ENCODE measurements at regions not wholly inside any gene's neighbourhood (a gene's known extent, or its start where the extent isn't known, plus 50 kb on each side); places are given as distances from the start of the nearest gene placed in this dataset.
"Not testable (repeated sequence)": the region's sequence is repeated elsewhere in the genome, so short reads cannot be mapped to it uniquely, and the experiment has no call there.

- no peak for DNase-seq
- Histone ChIP-seq H3K9me2 (replicated peaks; ENCODE audit: insufficient read depth, low read length) (no peaks in the 10 kb centered on the region), H2AFZ (ENCODE audit: low read length) (no peak overlapping the region)
These were observed 115.9 kb upstream of the RUNX1 start for GRCh38 chr21:35164971-35165483.

GRCh38 chr21:35164380-35164779 is 115.3 kb upstream of the RUNX1 start:
- no peaks in the 10 kb centered on the region for H3K9me2 ChIP-seq (replicated peaks; ENCODE audit: insufficient read depth, low read length)
- H2AFZ ChIP-seq (ENCODE audit: low read length): no peak overlapping the region
- no peak overlapping the region for H3K27ac ChIP-seq (ENCODE audit: low read length)
- DNase-seq: no peak
- no peaks in the 10 kb centered on the region for H3K36me3 ChIP-seq (ENCODE audit: insufficient read depth, low read length)
- H3K9ac ChIP-seq (ENCODE audit: low read length): no peak overlapping the region
- no peaks in the 10 kb centered on the region for H3K79me2 ChIP-seq (ENCODE audit: low read length)
- no peak overlapping the region for H3K4me2 ChIP-seq (ENCODE audit: low read depth, low read length, poor library complexity, severe bottlenecking)
- H3K4me3 ChIP-seq (ENCODE audit: low read length): no peak overlapping the region
- H4K20me1 ChIP-seq (ENCODE audit: insufficient read depth, low read depth, low read length): no peaks in the 10 kb centered on the region
- no peaks in the 10 kb centered on the region for H3K27me3 ChIP-seq (ENCODE audit: low read length)
- peaks cover 9% of the 10 kb centered on the region; the same call in 1 of the 2 replicates for H3K4me1 ChIP-seq (ENCODE audit: low read length)
- H3K9me3 ChIP-seq (ENCODE audit: low read length): no peaks in the 10 kb centered on the region

More at GRCh38 chr21:35164971-35165483, 115.9 kb upstream of the RUNX1 start:
- no peaks in the 10 kb centered on the region for H3K79me2 ChIP-seq (ENCODE audit: low read length)
- H3K4me3 ChIP-seq (ENCODE audit: low read length): no peak overlapping the region
- peaks cover 16% of the 10 kb centered on the region for H3K4me1 ChIP-seq (ENCODE audit: low read length)
- no peak overlapping the region for H3K4me2 ChIP-seq (ENCODE audit: low read depth, low read length, poor library complexity, severe bottlenecking)
- H3K36me3 ChIP-seq (ENCODE audit: insufficient read depth, low read length): no peaks in the 10 kb centered on the region
- H3K27ac ChIP-seq (ENCODE audit: low read length): no peak overlapping the region
- no peaks in the 10 kb centered on the region for H3K27me3 ChIP-seq (ENCODE audit: low read length)
- H4K20me1 ChIP-seq (ENCODE audit: insufficient read depth, low read depth, low read length): no peaks in the 10 kb centered on the region
- no peak overlapping the region for H3K9ac ChIP-seq (ENCODE audit: low read length)
- no peaks in the 10 kb centered on the region for H3K9me3 ChIP-seq (ENCODE audit: low read length)

DNA sequence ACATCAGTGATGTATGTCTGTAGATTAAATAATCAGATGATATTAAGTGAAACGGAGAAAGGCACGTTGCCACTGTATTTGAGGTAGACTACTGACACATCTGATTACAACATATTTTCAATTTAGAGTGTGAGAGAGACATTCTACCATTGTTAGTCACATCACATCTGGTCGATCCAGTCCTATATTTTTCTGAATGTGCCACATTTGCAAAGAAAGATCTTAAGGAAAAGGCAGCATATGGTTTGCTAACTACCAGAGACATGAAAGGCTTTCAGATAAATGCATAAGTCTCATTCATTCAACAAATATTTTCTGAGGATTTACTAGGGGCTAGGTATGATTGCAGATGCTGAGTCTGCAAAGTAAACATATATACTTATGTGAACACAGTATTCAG is 114.3 kb upstream of the RUNX1 start:
- DNase-seq: no peak
- Histone ChIP-seq H4K20me1 (ENCODE audit: insufficient read depth, low read depth, low read length) (no peaks in the 10 kb centered on the region), H3K27me3 (ENCODE audit: low read length) (no peaks in the 10 kb centered on the region), H3K79me2 (ENCODE audit: low read length) (no peaks in the 10 kb centered on the region), H3K36me3 (ENCODE audit: insufficient read depth, low read length) (no peaks in the 10 kb centered on the region), H3K4me3 (ENCODE audit: low read length) (no peak overlapping the region), H3K4me1 (ENCODE audit: low read length) (peaks cover 8% of the 10 kb centered on the region; the same call in 1 of the 2 replicates), H3K9me2 (replicated peaks; ENCODE audit: insufficient read depth, low read length) (no peaks in the 10 kb centered on the region), H3K27ac (ENCODE audit: low read length) (no peak overlapping the region), H3K4me2 (ENCODE audit: low read depth, low read length, poor library complexity, severe bottlenecking) (no peak overlapping the region), H3K9ac (ENCODE audit: low read length) (no peak overlapping the region), H3K9me3 (ENCODE audit: low read length) (no peaks in the 10 kb centered on the region), H2AFZ (ENCODE audit: low read length) (no peak overlapping the region)

DNA sequence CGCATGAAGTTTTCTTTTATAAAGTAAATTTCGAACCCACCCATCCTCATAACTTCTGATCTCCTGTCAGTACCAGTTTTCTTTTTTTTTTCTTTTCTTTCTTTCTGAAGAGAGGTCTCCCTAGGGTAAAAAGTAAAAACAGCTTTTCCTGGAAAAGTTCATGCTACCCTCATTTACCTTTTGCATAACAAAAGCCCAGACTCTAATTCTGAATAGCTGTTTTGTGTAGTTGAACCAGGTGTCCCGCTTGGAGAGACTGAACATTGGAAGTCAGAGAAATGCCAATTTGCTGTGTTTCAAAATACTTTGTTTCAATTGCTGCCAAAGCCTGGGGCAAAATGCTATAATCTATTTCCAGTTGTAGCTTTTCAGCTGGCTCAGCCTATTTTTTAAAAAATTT is 113.7 kb upstream of the RUNX1 start:
- no peak overlapping the region for H2AFZ ChIP-seq (ENCODE audit: low read length)
- no peaks in the 10 kb centered on the region for H3K79me2 ChIP-seq (ENCODE audit: low read length)
- no peak overlapping the region for H3K27ac ChIP-seq (ENCODE audit: low read length)
- H3K4me1 ChIP-seq (ENCODE audit: low read length): peaks cover 8% of the 10 kb centered on the region; the same call in 1 of the 2 replicates
- no peak overlapping the region for H3K4me3 ChIP-seq (ENCODE audit: low read length)
- no peaks in the 10 kb centered on the region for H4K20me1 ChIP-seq (ENCODE audit: insufficient read depth, low read depth, low read length)
- DNase-seq: no peak
- H3K36me3 ChIP-seq (ENCODE audit: insufficient read depth, low read length): no peaks in the 10 kb centered on the region
- no peaks in the 10 kb centered on the region for H3K9me3 ChIP-seq (ENCODE audit: low read length)
- H3K9me2 ChIP-seq (replicated peaks; ENCODE audit: insufficient read depth, low read length): no peaks in the 10 kb centered on the region
- H3K9ac ChIP-seq (ENCODE audit: low read length): no peak overlapping the region
- no peaks in the 10 kb centered on the region for H3K27me3 ChIP-seq (ENCODE audit: low read length)
- no peak overlapping the region for H3K4me2 ChIP-seq (ENCODE audit: low read depth, low read length, poor library complexity, severe bottlenecking)

- H3K36me3 ChIP-seq (ENCODE audit: insufficient read depth, low read length): no peaks in the 10 kb centered on the region
- no peak overlapping the region for H3K4me3 ChIP-seq (ENCODE audit: low read length)
- DNase-seq: no peak
- H4K20me1 ChIP-seq (ENCODE audit: insufficient read depth, low read depth, low read length): no peaks in the 10 kb centered on the region
- no peaks in the 10 kb centered on the region for H3K9me3 ChIP-seq (ENCODE audit: low read length)
- H3K27ac ChIP-seq (ENCODE audit: low read length): no peak overlapping the region
- no peaks in the 10 kb centered on the region for H3K79me2 ChIP-seq (ENCODE audit: low read length)
- H2AFZ ChIP-seq (ENCODE audit: low read length): no peak overlapping the region
- H3K9me2 ChIP-seq (replicated peaks; ENCODE audit: insufficient read depth, low read length): no peaks in the 10 kb centered on the region
- H3K4me2 ChIP-seq (ENCODE audit: low read depth, low read length, poor library complexity, severe bottlenecking): no peak overlapping the region
- no peak overlapping the region for H3K9ac ChIP-seq (ENCODE audit: low read length)
- 0 out of 2 replicates have a peak, but pooled peaks cover 2% of the 10 kb centered on the region for H3K27me3 ChIP-seq (ENCODE audit: low read length)
- peaks cover 8% of the 10 kb centered on the region; the same call in 1 of the 2 replicates for H3K4me1 ChIP-seq (ENCODE audit: low read length)
These were observed 110.8 kb upstream of the RUNX1 start for GRCh38 chr21:35159881-35160280.

- H3K79me2 ChIP-seq (ENCODE audit: low read length); H3K9ac ChIP-seq (ENCODE audit: low read length); H3K27me3 ChIP-seq (ENCODE audit: low read length); H3K9me3 ChIP-seq (ENCODE audit: low read length); H3K27ac ChIP-seq (ENCODE audit: low read length); H3K9me2 ChIP-seq (replicated peaks; ENCODE audit: insufficient read depth, low read length); H2AFZ ChIP-seq (ENCODE audit: low read length); H3K4me3 ChIP-seq (ENCODE audit: low read length); H3K4me1 ChIP-seq (ENCODE audit: low read length); H3K36me3 ChIP-seq (ENCODE audit: insufficient read depth, low read length); DNase-seq; H3K4me2 ChIP-seq (ENCODE audit: low read depth, low read length, poor library complexity, severe bottlenecking); H4K20me1 ChIP-seq (ENCODE audit: insufficient read depth, low read depth, low read length): not testable (repeated sequence)
These were observed 108.3 kb upstream of the RUNX1 start for GRCh38 chr21:35157374-35157773.

DNA sequence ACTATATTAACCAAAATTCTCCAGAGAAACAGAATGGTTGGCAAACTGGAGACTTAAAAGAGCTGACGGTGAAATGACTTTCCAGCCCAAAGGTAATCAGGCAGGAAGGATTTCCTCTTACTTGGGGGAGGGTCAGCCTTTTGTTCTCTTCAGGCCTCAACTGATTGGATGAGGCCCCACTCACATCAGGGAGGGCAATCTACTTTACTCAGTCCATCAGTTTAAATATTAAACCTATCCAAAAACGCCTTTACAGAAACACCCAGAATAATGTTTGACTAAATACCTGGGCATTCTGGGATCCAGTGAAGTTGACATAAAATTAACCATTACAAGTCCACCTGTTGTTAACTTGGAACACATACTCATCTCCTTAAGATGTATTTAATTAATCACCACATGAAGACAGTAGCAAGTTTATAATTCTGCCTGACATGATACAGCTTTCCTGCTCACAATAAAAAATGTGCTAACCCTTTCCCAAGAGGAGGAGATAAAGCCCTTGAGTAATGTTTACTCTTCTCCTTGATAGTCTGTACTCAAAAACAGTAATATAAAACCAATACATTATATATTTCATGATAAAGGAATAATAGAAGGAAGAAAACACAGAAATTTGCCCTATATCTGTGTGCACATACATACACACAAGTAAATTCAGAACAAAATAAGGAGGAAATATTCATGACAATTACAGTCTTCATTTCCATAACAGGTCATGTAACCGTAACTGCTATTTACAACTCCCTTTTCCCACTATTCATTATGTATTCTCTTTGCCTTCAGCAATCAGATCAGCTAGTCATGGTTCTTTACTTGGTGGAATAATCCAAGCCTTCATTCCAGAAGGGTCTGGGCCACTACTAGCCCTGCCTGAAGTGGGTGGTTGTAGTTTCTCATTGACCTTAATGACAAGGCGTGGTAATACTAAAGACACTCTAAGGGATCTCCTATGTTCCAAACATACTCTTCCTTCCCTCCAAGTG is 107.5 kb upstream of the RUNX1 start:
- Histone ChIP-seq H3K4me3 (ENCODE audit: low read length) (no peak overlapping the region), H3K4me1 (ENCODE audit: low read length) (no peaks in the 10 kb centered on the region), H3K36me3 (ENCODE audit: insufficient read depth, low read length) (no peaks in the 10 kb centered on the region), H3K9ac (ENCODE audit: low read length) (no peak overlapping the region), H3K79me2 (ENCODE audit: low read length) (no peaks in the 10 kb centered on the region), H3K27ac (ENCODE audit: low read length) (no peak overlapping the region), H3K9me3 (ENCODE audit: low read length) (no peaks in the 10 kb centered on the region), H4K20me1 (ENCODE audit: insufficient read depth, low read depth, low read length) (no peaks in the 10 kb centered on the region), H2AFZ (ENCODE audit: low read length) (no peak overlapping the region), H3K9me2 (replicated peaks; ENCODE audit: insufficient read depth, low read length) (no peaks in the 10 kb centered on the region), H3K4me2 (ENCODE audit: low read depth, low read length, poor library complexity, severe bottlenecking) (no peak overlapping the region), H3K27me3 (ENCODE audit: low read length) (0 out of 2 replicates have a peak, but pooled peaks cover 2% of the 10 kb centered on the region)
- DNase-seq: no peak

DNA sequence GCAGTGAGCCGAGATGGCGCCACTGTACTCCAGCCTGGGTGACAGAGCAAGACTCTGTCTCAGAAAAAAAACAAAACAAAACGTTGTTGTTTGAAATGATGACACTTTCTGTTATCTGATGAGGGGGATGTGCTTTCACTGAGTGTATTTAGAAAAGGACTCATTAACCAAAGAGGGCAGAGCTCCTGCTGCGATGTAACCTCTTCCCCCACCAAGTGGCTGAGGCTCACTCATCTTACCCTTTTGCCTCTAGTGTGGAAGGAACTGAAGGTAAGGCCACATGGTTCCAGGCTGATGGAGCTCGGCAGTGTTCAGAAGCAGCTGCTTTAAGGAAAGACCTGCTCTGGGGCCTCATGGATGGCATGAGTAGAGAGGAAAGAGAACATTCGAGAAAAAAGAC is 105.7 kb upstream of the RUNX1 start:
- no peak overlapping the region for H2AFZ ChIP-seq (ENCODE audit: low read length)
- no peak overlapping the region for H3K27ac ChIP-seq (ENCODE audit: low read length)
- no peaks in the 10 kb centered on the region for H3K9me3 ChIP-seq (ENCODE audit: low read length)
- no peaks in the 10 kb centered on the region for H3K9me2 ChIP-seq (replicated peaks; ENCODE audit: insufficient read depth, low read length)
- no peaks in the 10 kb centered on the region for H3K79me2 ChIP-seq (ENCODE audit: low read length)
- H3K27me3 ChIP-seq (ENCODE audit: low read length): 0 out of 2 replicates have a peak, but pooled peaks cover 2% of the 10 kb centered on the region
- H3K4me2 ChIP-seq (ENCODE audit: low read depth, low read length, poor library complexity, severe bottlenecking): no peak overlapping the region
- H3K36me3 ChIP-seq (ENCODE audit: insufficient read depth, low read length): no peaks in the 10 kb centered on the region
- H3K4me3 ChIP-seq (ENCODE audit: low read length): no peak overlapping the region
- H4K20me1 ChIP-seq (ENCODE audit: insufficient read depth, low read depth, low read length): no peaks in the 10 kb centered on the region
- DNase-seq: no peak
- H3K4me1 ChIP-seq (ENCODE audit: low read length): no peaks in the 10 kb centered on the region
- H3K9ac ChIP-seq (ENCODE audit: low read length): no peak overlapping the region
